Stimulated activated CD4-positive, alpha-beta T cell treated with anti-CD3 and anti-CD28 coated beads, Interleukin-2, amount 100 ng/mL, for 48 hours (primary cell): ENCODE measurements at regions not wholly inside any gene's neighbourhood (a gene's known extent, or its start where the extent isn't known, plus 50 kb on each side); places are given as distances from the start of the nearest gene placed in this dataset.

Experiments
- DNase-seq, 2 donors: peaks; one replicate each; pipeline ENCODE4 v3.0.0-alpha.2; 2020

GRCh38 chr6:148222846-148223245 lies 119.8 kb upstream of the SASH1 start:
- no peak for DNase-seq

GRCh38 chr6:148223424-148223842 lies 119.2 kb upstream of the SASH1 start:
- no peak for DNase-seq

- no peak for DNase-seq
These were observed 116.8 kb upstream of the SASH1 start for GRCh38 chr6:148225871-148226270.

DNA sequence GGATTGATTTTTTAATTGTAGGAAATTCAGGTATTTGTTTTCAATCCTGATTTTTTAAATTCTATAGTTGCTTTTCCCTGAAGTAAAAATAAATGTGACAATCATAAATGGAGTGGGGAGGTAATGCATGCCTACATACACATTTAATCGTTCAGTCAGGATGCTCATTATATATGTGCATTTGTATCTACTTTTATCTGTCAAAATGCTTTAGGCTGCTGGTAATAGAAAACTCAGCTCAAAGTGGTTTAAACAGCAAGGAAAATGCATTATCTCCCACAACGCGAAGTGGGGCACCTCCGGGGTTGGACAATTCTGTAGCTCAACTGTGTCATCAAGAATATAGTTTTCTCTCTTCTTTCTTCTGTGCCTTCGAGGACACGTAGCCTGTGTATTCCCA lies 116.4 kb upstream of the SASH1 start:
- DNase-seq = no peak

GRCh38 chr6:148231572-148231971 lies 111.1 kb upstream of the SASH1 start:
- DNase-seq = no peak

- no peak for DNase-seq
These were observed 107.2 kb upstream of the SASH1 start for GRCh38 chr6:148235446-148235845.

DNA sequence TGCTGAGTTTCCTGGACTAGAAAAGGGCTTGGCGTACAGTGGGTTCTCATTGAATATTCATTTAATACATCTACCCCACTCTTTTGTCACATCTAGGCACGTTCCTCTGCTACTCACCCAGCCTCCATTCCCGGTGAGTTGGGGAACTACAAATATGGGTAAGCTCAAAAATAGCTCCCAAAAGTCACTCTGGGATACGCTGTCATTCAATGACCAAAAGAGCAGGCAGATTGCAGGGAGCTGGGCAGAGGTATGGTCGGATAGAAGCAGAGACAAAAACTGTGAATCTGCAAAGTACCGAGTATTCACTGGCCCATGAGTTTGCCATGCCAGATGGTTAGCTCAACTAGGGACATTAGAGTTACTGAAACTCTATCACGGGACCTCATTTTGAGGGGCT lies 103.9 kb upstream of the SASH1 start:
- no peak for DNase-seq

DNA sequence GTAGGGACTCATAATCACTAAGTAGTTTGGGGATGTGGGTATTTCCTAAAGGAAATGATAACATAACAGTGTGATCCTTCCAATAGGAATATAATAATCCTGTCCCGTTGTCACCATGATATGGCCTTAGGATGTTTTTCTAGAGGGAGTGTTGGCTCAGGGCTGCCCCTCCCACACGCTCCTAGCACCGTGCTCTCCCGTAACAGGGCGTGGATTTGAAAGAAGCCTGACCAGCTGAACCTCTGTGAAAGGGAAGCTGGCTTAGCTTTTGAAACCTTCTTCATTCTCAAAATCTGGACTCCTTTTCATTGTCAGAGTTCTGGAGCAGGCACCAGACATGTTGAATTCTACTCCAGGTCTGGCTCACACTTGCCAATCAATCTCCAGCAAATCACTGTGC lies 103.4 kb upstream of the SASH1 start:
- DNase-seq = no peak

- no peak for DNase-seq
These were observed 102.7 kb upstream of the SASH1 start for GRCh38 chr6:148239801-148240460.

DNA sequence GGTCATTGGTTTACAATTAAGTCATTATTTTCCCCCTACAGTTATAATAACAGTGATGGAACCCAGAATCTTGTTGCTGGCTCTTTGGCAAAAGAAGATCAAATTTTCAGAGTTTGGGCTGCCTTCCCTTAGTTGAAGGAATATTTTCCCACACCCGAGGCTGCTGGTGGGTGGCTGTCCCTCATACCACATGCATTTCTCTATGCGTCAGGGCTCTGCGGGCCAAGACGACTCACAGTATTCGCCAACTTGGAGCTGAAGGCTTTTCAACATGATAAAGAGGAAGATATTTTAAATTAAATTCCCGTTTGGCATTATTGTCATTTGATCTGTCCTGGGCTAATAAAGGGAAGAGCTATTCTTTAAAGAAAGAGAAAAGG lies 102.2 kb upstream of the SASH1 start:
- DNase-seq = no peak

GRCh38 chr6:148240861-148241477 lies 101.7 kb upstream of the SASH1 start:
- no peak for DNase-seq

- DNase-seq = no peak
These were observed 100.5 kb upstream of the SASH1 start for GRCh38 chr6:148242180-148242579.

GRCh38 chr6:148244217-148244935 lies 98.3 kb upstream of the SASH1 start:
- DNase-seq = no peak

GRCh38 chr6:148247386-148248063 lies 95.1 kb upstream of the SASH1 start:
- no peak for DNase-seq

DNA sequence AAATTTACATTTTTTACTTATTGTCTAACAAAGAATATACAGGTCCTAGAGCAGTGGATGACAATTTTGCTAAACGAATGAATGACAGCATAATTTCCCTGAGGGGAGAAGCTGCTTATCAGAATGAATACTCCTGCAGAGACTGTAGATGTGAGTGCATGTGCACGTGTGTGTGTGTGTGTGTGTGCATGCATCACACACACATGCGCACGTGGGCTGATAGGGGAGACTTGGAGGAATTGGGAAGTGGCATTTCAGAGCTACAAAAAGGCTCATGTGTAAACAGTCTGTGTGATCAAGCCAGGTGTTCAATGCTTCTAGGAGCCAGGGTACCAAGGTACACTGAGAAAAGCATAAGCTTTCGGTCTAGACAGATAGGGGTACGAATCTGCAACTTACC lies 93.5 kb upstream of the SASH1 start:
- no peak for DNase-seq

GRCh38 chr6:148249679-148250375 lies 92.8 kb upstream of the SASH1 start:
- DNase-seq = no peak

GRCh38 chr6:148250975-148251685 lies 91.5 kb upstream of the SASH1 start:
- DNase-seq = no peak

GRCh38 chr6:148251891-148252290 lies 90.7 kb upstream of the SASH1 start:
- DNase-seq = no peak

- no peak for DNase-seq
These were observed 84.8 kb upstream of the SASH1 start for GRCh38 chr6:148257810-148258209.

- DNase-seq = no peak
These were observed 83.8 kb upstream of the SASH1 start for GRCh38 chr6:148258868-148259267.

DNA sequence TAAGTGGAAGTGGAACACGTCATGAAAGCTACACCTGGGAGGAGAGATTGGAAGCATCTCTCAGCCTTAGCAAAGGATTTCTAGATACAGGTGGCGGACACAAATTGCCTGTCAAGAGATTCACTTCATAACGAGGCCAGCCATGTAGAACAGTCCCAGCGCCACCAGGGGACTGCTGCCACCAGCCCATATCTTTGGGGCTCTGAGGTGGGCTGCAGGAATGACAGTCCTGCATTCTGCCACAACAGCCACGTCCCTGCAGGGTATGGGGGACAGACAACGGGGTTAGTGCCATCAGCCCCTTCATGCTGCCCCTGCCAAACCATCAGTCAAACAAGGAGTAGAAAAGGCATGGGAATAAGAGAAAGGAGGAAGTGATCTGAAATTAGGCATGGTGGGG lies 81.2 kb upstream of the SASH1 start:
- DNase-seq = no peak

DNA sequence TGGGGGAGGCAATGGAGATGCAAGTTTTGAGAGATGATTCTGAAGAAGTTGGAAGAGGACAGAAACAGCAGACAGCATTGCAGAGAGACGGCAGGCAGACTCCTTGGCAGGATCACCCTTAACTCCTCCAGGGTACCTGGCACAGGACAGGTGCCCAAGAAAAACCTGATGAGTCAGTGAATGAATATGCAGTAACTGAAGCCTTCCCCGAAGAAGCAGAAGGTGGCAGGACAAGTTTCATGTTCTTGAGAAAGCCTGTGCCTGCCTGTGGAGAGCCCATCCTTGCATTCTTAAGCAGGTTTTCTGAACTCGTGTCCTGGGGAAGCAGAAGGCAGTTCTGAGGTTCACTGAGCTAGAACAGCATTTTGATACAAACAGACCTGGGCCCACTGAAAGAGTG lies 79.6 kb upstream of the SASH1 start:
- DNase-seq = no peak

GRCh38 chr6:148263961-148264360 lies 78.7 kb upstream of the SASH1 start:
- DNase-seq = no peak
